Coronary artery (tissue), 2 donors: ENCODE measurements at regions not wholly inside any gene's neighbourhood (a gene's known extent, or its start where the extent isn't known, plus 50 kb on each side); places are given as distances from the start of the nearest gene placed in this dataset.

ENCODE experiments used
- DNase-seq: peaks from one replicate; pipeline ENCODE4 v3.0.0-alpha.2; 2017; ENCODE audit warnings: low spot score
- H3K27ac ChIP-seq, 2 donors: fragments of 200-600 bp; sonication (generic); one replicate each; pipeline ENCODE4 v1.5.1; 2016 to 2019
- H3K4me3 ChIP-seq: fragments of 200-600 bp; sonication (generic); 2 replicates; pipeline ENCODE4 v1.5.1; 2016; ENCODE audit warnings: mild to moderate bottlenecking, moderate library complexity
- CTCF ChIP-seq: fragments of 200-600 bp; sonication (generic); IDR thresholded peaks from one replicate; pipeline ENCODE4 v1.5.1; 2019; ENCODE audit warnings: antibody characterized with exemption

- no peak overlapping the region for H3K27ac ChIP-seq
- no peak for DNase-seq
- no peak overlapping the region for H3K4me3 ChIP-seq
- TF ChIP-seq CTCF: no peak
These were observed 410.7 kb downstream of the TMEM114 start for GRCh38 chr16:8179615-8180014.

GRCh38 chr16:8178271-8178670 lies 412.0 kb downstream of the TMEM114 start:
- TF ChIP-seq CTCF: no peak
- no peak overlapping the region for H3K27ac ChIP-seq
- no peak overlapping the region for H3K4me3 ChIP-seq
- no peak for DNase-seq

- Histone ChIP-seq H3K27ac (no peak overlapping the region), H3K4me3 (no peak overlapping the region)
- TF ChIP-seq CTCF: no peak
- DNase-seq: no peak
These were observed 414.9 kb downstream of the TMEM114 start for GRCh38 chr16:8175411-8175810.

GRCh38 chr16:8173111-8173644 lies 417.1 kb downstream of the TMEM114 start:
- TF ChIP-seq CTCF: peak; percentile 20
- no peak overlapping the region for H3K4me3 ChIP-seq
- no peak overlapping the region for H3K27ac ChIP-seq
- DNase-seq: no peak

GRCh38 chr16:8172551-8172950 lies 417.8 kb downstream of the TMEM114 start:
- no peak for DNase-seq
- H3K4me3 ChIP-seq: no peak overlapping the region
- no peak overlapping the region for H3K27ac ChIP-seq
- TF ChIP-seq CTCF: no peak

- no peak overlapping the region for H3K4me3 ChIP-seq
- no peak for DNase-seq
- no peak overlapping the region for H3K27ac ChIP-seq
- TF ChIP-seq CTCF: no peak
These were observed 422.3 kb downstream of the TMEM114 start for GRCh38 chr16:8168016-8168415.

- Histone ChIP-seq H3K4me3 (no peak overlapping the region), H3K27ac (no peak overlapping the region)
- DNase-seq: no peak
- TF ChIP-seq CTCF: no peak
These were observed 422.9 kb downstream of the TMEM114 start for GRCh38 chr16:8167436-8167835.
